Inflammatory macrophage (primary cell): ENCODE measurements at regions not wholly inside any gene's neighbourhood (a gene's known extent, or its start where the extent isn't known, plus 50 kb on each side); places are given as distances from the start of the nearest gene placed in this dataset.
"Not testable (repeated sequence)": the region's sequence is repeated elsewhere in the genome, so short reads cannot be mapped to it uniquely, and the experiment has no call there.

Experiments used
- DNase-seq, 2 donors: peaks; one replicate each; pipeline ENCODE4 v3.0.0-alpha.2; 2020 to 2022

DNA sequence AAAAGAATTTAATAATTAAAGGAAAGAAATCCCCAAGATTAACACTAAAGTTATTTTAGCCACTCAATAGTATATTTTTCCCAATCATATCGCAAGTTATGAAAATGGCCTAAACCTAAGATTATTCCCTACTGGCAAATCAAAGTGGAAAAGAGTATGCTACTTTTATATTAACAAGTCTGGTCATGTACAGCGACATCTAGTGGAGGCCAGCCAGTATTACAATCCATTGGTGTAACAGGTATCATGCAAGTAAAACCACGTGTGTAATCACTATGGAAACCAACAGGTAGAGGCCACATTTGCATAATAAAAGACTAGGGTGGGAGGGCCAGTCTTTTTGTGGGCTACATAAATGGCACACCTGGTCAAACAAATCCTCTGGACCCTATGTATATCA, 976.4 kb upstream of the CDH9 start:
- peak in 1 of 2 donors; percentile 2 for DNase-seq

DNA sequence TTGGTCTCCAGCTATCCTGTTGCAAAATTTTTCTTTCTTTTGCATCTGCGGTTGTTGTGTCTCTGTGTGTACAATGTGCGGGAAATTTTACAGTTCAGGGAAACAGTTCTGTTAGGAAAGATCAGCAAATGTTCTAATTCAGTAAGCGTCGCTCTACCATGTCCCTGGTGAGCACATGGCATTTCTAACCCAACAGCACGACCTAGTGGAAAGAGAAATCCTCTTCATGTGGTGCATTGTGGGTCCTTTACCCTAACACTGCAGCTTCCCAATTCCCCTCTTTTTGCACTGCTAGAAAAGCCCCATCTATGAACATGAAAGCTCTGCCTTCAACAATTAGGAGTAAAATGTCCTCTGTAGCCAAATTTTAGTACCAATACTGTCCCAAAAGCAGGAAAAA, 974.2 kb upstream of the CDH9 start:
- DNase-seq, result no peak

DNA sequence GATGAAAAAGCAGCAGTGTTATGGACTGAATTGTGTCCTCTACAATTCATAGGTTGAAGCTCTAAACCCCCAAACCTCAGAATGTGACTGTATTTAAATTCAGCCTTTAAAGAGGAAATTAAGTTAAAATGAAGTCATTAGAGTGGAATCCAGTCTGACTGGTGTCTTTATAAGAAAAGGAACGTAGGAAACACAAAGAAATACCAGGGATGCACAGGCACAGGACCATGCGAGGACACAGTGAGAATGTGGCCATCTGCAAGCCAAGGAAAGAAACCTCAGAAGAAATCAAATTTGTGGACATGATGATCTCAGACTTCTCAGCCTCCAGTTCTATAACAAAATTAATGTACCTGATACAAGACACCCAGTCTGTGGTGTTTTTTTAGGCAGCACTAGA, 971.2 kb upstream of the CDH9 start:
- DNase-seq, result no peak

DNA sequence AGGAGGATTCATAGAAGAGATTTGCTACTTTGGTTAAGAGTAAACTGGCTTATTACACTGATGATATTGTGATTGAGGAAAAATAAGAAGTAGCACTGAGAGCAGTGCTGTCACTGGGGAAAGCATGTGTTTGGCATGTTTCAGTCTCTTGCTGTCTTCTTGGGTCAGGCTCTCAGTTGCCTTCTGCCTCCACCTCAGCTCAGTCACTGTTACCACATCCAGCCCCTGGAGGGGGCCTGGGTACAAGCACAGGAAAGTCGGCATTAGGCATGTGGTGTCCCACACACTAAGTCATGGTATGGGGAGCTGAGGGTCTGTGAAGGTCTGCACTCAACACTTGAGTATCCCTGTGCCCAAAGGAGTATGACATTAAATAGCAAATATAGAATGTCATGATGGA, 958.3 kb upstream of the CDH9 start:
- DNase-seq, result no peak

DNA sequence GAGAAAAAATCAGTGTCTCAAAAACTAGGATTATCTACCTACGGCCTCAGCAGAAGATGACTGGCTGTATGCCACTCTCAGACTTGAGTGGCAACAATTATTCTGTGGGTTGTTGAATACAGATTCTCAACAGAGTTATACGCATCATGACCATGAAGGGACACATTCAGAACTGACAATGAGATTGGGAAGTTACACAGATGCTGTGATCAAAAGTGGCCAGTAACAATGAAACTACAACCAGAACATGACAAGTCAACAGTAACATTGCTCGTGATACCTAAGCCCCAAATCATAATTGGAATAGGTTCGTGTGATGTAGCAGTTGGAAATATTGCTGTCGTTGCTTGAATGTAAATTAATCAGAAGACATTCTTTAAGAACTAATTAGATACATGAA, 957.5 kb upstream of the CDH9 start:
- no peak for DNase-seq

DNA sequence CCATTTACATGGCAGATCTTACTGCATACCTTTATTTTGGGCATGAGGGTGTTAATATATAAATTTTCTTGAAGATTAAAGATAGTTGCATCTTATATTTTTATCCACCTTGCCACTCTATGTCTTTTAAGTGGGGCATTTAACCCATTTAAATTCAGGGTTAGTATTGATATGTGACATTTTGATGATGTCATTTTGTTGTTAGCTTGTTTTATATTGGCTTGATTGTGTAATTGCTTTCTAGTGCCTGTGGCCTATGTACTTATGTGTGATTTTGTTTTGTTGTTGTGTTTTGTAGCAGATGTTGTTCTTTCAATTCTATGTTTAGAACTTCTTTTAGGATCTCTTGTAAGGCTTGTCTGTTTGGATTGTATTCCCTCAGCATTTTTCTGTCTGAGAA, 939.9 kb upstream of the CDH9 start:
- DNase-seq, result no peak

DNA sequence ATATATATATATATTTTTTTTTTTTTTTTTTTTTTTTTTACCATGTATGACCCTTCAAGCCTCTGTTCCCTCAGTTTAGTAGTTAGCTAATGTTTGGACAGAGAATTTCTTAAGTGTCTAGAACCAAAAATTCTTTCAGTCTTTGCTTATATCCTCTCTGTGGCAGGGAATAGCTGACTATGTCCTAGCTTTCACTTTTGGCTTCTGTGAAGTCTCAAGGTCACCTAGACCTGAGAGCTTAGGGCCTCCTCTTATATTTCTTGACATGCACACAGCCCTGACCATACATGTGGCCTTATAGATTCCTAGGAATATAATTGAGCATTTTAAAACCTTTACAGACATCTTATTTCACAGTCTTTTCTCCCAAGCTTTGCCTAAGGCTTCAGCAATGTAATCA, 930.8 kb upstream of the CDH9 start:
- DNase-seq, result no peak

DNA sequence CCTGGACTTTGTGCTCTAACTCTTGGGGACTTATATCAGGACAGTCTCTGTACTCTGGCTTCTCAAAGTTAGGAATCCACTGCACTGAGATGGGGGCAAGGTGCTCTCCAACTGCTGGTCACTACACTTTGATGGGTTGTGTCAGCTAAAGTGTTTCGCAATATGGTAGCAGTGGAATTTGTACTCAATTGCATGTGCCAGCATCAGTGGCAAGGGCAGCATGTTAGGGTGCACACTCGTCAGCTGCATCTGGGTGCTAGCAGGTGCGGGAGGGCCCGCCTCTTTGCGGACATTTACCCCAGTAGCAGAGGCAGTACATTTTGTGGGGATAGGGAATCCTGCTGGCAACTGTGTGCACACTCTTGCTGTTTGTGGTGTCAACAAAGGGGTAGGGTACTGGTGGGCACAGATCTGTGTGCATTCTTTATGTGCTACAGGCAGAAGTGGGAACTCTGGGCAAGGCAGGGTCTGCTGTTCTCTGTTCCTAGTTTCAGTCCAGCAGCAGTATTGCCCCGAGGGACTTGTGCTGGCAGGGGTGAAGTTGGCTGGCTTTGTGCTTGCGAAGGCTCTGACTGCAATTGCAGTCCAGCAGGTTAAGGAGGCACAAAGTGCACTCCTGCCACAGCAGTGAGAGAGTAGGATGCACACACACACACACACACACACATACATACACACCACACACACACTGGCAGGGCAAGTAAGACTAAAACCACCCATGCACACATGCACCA, 924.8 kb upstream of the CDH9 start:
- DNase-seq, result no peak

DNA sequence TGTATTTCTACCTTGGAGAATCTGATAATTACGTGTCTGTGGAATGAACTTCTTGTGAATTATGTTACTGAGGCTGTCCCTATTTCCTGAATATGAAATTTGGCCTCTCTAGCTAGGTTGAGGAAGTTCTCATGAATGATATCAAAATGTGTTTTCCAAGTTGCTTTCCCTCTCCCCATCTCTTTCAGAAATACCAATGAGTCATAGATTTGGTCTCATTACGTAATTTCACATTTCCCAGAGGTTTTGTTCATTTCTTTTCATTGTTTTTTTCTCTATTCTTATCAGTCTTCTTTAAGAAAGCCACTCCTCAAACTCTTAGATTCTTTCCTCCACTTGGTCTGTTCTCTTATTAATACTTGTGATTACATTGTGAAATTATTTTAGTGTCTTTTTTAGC, 923.8 kb upstream of the CDH9 start:
- DNase-seq, result no peak

DNA sequence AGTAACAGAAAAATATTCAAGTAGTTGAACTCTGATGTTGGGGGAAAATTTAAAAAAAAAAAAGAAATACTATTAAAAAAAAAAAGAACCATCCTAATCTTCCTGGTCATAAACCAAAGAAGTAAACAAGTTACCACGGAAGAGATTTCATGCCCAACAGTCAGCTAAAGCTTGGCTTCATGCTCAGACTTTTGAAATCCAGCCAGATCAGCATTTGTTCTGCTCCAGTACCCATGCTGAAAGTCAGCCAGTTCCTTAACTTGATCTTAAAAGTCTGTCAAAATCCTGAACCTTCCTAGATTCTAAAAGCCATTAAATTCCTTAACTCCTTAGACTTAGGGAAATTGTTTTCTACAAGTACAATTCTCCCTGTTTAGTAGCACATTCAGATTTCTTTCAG, 908.7 kb upstream of the CDH9 start:
- DNase-seq, result no peak

DNA sequence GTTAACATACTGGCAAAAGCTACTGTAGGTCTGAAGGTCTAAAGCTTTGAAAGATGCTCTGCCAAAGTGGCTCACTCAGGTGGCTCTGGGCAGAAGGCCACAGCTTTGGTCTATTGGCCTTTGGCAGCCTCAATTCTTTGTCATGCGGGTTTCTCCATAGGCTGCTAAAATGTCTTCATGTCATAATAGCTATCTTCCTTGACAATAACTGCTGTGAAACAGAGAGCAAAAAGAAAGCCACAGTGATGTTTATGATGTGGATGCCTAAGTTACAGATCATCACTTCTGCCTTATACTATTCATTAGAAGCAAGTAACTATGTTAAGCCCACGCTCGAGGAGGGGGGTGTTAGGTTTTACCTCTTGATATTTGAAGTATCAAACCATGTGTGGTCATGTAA, 906.1 kb upstream of the CDH9 start:
- no peak for DNase-seq

DNA sequence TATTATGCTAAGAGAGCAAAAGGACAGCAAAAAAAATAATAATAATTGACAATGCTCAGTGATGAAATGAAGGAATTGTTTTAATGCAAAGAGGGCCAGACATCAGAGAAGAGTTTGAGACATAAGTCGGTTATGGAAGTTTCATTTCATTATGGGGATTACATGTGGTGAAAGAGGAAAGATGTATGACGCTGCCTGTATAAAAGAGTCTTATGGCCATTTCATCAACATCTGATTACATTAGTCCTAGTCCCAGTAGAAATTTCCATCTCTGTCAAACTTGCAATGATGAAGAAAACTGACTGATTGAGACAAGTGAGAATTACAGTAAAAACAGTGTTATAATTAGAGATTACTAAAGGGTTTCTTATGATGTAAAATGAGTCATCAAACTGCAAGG, 900.6 kb upstream of the CDH9 start:
- no peak for DNase-seq

DNA sequence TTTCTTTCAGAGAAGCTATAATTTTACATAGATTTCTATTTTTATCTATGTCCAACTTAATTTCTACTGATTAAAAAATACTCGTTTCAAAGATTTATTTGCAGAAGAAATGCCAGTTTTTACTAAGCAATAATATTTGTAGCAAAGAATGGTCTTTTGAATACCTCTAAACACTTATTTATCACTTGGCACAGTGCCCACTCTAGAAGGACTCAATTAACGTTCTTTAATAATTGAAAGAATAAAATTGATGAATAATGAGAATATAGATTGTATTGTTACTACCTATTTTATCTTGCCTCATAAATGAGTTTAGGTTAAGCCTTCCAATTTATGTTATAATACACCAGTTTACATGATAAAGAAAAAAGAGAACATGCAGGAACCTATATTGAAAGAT, 889.7 kb upstream of the CDH9 start:
- DNase-seq, result no peak

DNA sequence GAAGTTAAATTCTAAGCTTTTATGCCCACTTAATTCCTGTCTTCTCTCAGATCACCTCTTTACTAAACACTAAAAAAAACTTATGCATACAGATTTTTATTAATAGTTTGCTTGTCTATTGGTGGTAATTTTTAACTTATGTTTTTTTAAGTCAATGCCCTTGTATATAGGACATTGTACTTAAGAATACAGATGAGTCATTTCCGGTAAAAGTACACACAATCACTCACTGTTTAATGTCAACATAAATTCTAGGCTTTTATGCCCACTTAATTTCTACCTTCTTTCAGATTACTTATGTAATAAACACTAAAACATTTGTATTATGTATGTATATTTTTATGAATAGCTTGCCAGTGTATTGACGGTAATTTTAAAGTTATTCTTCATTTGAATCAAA, 872.8 kb upstream of the CDH9 start:
- no peak for DNase-seq

DNA sequence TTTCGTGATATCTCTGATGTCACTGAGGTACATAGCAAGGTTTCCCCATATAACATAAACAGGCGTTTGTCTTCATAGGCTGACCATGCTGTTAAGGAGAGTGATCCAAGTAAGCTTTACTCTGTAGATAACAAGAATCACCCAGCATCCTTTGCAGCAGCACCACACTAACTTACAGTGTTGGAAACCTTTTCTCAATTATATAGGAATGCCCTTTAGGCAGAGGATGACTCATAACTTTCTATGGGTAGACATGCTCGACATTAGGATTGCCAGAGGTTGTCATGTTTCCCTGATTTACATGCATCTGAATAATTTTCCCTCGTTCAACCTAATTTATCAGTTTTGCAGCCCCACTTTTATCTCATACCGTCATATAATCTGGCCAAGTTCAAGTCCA, 870.0 kb upstream of the CDH9 start:
- no peak for DNase-seq

DNA sequence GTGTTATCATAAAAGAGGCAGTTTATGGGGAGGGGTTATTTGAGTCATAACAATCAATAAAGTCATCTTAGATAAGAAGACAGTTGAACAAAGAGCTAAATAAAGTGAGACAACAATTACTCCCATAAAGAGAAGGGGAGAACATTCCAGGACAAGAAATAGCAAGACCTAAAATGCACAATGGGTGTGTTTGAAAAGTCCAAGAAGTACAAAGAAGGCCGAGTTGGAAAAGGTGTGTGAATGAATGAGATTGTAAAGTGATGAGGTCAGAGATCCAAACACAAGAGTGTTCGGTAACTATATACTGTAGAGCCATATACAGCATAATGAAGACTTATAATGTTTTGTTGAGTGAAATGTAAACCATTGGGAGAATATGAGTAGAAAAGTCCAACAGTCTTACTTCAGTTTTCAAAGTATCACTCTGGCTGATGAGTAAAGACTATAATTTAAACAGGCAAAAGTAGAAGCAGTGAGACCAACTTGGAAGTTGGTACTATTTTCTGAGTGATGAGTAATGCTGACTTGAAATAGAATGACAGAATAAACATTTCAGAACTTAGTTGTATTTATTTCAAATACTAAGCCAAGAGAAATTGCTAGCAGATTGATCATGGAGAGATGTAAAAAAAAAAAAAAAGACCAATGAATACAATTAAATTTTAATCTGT, 868.7 kb upstream of the CDH9 start:
- no peak for DNase-seq

DNA sequence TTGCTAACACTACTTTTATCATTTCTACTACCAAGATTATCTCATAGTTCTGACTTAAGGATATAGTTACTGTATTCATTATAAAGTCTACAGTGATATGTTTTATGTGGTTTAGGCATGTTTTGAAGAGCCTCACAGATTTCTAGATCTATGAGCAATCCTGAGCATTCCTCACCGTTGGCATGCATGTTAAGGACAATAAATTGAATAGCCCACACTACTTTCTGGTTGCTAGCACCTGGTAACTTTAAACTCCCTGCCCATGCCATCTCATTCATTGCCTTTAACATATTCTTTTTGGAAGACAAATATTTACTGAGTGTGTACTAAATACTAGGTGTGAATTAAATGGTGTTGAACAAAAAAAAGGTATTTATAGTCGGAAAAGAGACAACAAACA, 868.1 kb upstream of the CDH9 start:
- no peak for DNase-seq

DNA sequence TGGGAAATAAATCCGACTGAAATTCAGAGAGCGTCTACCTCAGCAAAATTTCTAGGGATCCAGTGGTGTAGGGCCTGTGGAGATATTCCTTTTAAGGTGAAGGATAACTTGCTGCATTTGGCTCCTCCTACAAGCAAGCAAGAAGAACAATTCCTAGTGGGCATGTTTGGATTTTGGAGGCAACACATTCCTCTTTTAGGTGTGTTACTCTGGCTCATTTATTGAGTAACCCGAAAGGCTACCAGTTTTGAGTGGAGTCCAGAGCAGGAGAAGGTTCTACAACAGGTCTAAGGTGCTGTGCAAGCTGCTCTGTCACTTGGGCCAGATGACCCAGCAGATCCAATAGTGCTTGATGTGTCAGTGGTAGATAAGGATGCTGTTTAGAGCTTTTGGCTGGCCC, 862.4 kb upstream of the CDH9 start:
- no peak for DNase-seq

DNA sequence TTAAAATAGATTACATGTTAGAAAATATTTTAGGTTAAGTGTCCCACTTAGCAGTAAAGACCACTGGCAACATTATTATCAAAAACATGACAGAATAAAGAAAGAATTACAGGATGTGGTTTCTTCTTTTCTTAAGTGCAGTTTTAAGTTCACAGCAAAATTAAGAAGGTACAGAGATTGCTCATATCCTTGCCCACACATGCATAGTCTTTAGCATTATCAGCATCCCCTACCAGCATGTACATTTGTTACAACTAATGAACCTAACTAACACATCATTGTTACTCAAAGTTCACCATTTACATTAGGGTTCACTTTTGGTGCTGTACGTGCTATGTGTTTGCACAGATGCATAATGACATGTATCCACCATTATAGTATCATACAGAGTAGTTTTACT, 837.7 kb upstream of the CDH9 start:
- DNase-seq, result no peak

DNA sequence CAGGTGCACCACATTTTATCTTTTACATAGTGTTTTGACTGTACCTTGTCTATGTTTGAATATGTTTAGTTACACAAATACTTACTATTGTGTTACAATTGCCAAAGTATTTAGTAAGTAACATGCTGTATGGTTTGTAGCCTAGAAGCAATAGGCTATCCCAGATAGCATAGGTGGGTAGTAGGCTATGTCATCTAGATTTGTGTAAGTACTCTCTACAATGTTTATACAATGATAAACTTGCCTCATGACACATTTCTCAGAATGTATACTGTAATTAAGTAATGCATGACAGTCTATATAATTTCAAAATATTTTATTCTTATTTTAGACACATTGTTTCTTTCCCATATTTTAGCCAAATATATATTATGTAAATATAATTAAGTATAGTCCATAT, 836.8 kb upstream of the CDH9 start:
- no peak for DNase-seq

DNA sequence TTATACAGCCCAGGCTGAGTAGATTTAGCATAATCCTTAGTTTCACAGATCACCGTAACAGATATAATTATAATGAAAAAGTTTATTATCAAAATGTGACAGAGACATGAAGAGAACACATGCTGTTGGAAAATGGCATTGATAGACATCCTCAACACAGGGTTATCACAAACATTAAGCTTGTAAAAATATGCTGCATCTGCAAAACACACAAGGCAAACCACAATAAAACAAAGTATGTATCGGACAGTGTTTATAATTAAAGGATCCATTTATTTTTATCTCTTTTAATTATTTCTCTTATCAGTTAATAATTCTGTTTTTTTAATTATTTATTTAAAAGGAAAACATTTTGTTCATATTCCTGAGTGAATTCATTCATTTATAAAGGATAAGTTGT, 829.9 kb upstream of the CDH9 start:
- DNase-seq, result no peak

DNA sequence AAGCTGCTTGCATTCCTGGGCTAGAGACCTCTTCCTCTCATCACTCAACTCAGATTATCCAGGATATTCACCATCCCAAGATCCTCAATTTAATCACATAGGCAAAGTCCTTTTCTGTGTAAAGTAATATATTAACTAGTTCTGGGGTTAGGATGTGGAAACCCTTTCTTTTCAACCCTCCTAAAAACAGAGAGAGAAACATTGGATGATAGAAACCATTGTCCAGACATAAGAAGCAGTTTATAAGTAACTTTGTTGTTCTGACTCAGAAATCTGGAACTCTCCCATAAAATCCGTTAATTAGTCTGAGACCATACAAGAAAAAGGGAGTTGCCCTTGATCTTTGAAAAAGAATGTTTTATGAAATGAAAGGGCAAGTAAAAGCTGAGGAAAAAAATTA, 817.1 kb upstream of the CDH9 start:
- DNase-seq, result no peak

DNA sequence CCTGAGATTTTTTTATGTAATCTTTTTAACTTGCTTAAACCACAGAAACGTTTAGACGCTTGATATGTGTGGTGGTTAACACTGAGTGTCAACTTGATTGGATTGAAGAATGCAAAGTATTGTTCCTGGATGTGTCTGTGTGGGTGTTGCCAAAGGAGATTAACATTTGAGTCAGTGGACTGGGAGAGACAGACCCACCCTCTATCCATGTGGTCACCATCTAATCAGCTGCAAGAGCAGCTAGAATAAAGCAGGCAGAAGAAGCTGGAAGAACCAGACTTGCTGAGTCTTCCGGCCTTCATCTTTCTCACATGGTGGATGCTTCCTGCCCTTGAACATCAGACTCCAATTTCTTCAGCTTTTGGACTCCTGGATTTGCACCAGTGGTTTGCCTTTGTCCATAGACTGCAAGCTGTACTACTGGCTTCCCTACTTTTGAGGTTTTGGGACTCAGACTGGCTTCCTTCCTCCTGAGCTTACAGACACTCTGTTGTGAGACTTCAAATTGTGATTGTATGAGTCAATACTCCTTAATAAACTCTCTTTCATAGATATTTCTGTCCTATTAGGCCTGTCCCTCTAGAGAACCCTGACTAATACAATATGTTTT, 816.0 kb upstream of the CDH9 start:
- DNase-seq, result no peak

DNA sequence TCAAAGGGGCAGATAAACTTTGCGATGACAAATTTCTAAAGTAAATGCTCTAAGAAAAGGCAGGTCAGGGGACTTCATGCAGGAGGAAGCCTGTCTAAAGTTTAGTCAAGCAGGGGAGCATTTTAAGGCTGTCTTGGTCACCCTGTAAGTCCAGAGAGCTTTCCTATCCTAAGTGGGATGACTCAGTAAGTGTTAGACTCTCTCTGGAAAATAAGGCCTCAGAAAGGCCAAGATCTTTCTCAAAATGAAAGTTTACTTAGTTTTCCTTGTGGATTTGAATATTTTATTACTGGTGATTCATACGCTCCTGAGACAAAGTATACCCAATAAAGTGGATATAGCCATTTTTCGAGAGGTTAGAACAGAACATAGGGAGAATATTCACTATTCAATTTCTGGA, 806.9 kb upstream of the CDH9 start:
- DNase-seq, result no peak

DNA sequence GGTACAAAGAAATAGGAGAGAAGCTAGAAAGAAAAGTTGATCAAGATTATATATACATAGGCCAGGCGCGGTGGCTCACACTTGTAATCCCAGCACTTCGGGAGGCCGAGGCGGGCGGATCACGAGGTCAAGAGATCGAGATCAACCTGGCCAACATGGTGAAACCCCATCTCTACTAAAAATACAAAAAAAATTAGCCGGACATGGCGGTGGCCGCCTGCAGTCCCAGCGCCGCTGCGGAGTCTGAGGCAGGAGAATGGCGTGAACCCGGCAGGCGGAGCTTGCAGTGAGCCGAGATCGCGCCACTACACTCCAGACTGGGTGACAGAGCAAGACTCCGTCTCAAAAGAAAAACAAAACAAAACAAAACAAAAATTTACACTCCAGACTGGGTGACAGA, 798.3 kb upstream of the CDH9 start:
- DNase-seq, result not testable (repeated sequence)
